ENCODE measurements at regions not wholly inside any gene's neighbourhood (a gene's known extent, or its start where the extent isn't known, plus 50 kb on each side); places are given as distances from the start of the nearest gene placed in this dataset.

DNA sequence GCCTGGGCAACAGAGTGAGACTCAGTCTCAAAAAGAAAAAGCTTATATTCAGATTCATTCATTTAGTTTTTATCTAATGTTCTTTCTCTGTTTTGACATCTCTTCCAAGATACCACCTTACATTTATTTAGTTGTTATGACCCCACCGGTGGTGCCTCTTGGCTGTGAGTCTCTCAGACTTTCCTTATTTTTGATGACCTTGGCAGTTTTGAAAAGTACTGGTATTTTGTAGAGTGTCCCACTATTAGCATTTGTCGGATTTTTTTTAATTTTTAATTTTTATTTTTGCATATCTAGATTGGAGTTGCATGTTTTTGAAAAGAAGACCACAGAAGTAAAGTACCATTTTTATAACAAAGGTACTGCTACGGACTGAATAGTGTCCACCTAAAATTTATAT, 351.7 kb upstream of the KYNU start (continued):
- TF ChIP-seq SIX5 (IDR thresholded peaks at IDR 0.05; ENCODE audit: low read depth, low read length), result no peak
- TF ChIP-seq KDM4A (IDR thresholded peaks at IDR 0.05; ENCODE audit: low read depth, low read length, severe bottlenecking), result no peak
- no peak for TF ChIP-seq RBBP5 (IDR thresholded peaks at IDR 0.05; ENCODE audit: borderline replicate concordance, low read depth, low read length)
- TF ChIP-seq POLR2AphosphoS5 (IDR thresholded peaks at IDR 0.05; ENCODE audit: low read depth, low read length), result no peak
- TF ChIP-seq, protein P1, sequence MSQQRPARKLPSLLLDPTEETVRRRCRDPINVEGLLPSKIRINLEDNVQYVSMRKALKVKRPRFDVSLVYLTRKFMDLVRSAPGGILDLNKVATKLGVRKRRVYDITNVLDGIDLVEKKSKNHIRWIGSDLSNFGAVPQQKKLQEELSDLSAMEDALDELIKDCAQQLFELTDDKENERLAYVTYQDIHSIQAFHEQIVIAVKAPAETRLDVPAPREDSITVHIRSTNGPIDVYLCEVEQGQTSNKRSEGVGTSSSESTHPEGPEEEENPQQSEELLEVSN (IDR thresholded peaks at IDR 0.05), result no peak
- no peak for TF ChIP-seq TBP (IDR thresholded peaks at IDR 0.05; ENCODE audit: low read depth, low read length)
- no peak for TF ChIP-seq SAP30 (IDR thresholded peaks at IDR 0.05; ENCODE audit: insufficient read depth, insufficient replicate concordance, low read length)
- no peak for TF ChIP-seq BCL11A (IDR thresholded peaks at IDR 0.05; ENCODE audit: low read depth in 2 of 2, low read length in 2 of 2)
- TF ChIP-seq SUZ12 (IDR thresholded peaks at IDR 0.05; ENCODE audit: low read length), result no peak
- TF ChIP-seq SIN3A (conservative IDR thresholded peaks at IDR 0.05 in 1 of 2, IDR thresholded peaks at IDR 0.05 in 1 of 2; ENCODE audit: low read depth in 1 of 2, low read length in 2 of 2), result no peak

Data from H1 (cell line).